HEK293T (cell line): ENCODE measurements at regions not wholly inside any gene's neighbourhood (a gene's known extent, or its start where the extent isn't known, plus 50 kb on each side); places are given as distances from the start of the nearest gene placed in this dataset.

Experiments
- ARNT ChIP-seq: fragments of 450-650 bp; IDR thresholded peaks from 2 replicates; pipeline ENCODE4 v1.6.1; 2017; ENCODE audit warnings: mild to moderate bottlenecking
- BHLHE40 ChIP-seq: fragments of 450-650 bp; IDR thresholded peaks from 2 replicates; pipeline ENCODE4 v1.6.1; 2016; ENCODE audit warnings: mild to moderate bottlenecking, moderate library complexity, borderline replicate concordance
- FOXA1 ChIP-seq: fragments of 450-650 bp; IDR thresholded peaks from 2 replicates; pipeline ENCODE4 v1.6.1; 2016; ENCODE audit warnings: mild to moderate bottlenecking
- FOXM1 ChIP-seq: fragments of 450-650 bp; IDR thresholded peaks from 2 replicates; pipeline ENCODE4 v1.6.1; 2017; ENCODE audit warnings: mild to moderate bottlenecking, borderline replicate concordance
- LEF1 ChIP-seq: fragments of 450-650 bp; IDR thresholded peaks from 2 replicates; pipeline ENCODE4 v1.6.1; 2017; ENCODE audit warnings: mild to moderate bottlenecking, borderline replicate concordance
- PKNOX1 ChIP-seq: fragments of 450-650 bp; IDR thresholded peaks from 2 replicates; pipeline ENCODE4 v1.6.1; 2016
- ZNF384 ChIP-seq: fragments of 450-650 bp; IDR thresholded peaks from 2 replicates; pipeline ENCODE4 v1.6.1; 2016

GRCh38 chr12:72777806-72778205 is 505.6 kb downstream of the TRHDE start:
- no peak for TF ChIP-seq ARNT
- no peak for TF ChIP-seq LEF1
- no peak for TF ChIP-seq BHLHE40
- TF ChIP-seq ZNF384: no peak
- no peak for TF ChIP-seq FOXA1
- no peak for TF ChIP-seq PKNOX1
- TF ChIP-seq FOXM1: no peak
